Hepatocyte (in vitro differentiated cells): ENCODE measurements at regions not wholly inside any gene's neighbourhood (a gene's known extent, or its start where the extent isn't known, plus 50 kb on each side); places are given as distances from the start of the nearest gene placed in this dataset.

Experiments
- DNase-seq: peaks from one replicate; pipeline ENCODE4 v3.0.0-alpha.2; 2016; ENCODE audit warnings: low spot score
- H2AFZ ChIP-seq: fragments of 200-600 bp; sonication (generic); 2 replicates; pipeline ENCODE4 v1.6.0; 2016; ENCODE audit warnings: antibody characterized with exemption, mild to moderate bottlenecking
- H3K27ac ChIP-seq: fragments of 200-600 bp; sonication (generic); 2 replicates; pipeline ENCODE4 v1.5.1; 2016; ENCODE audit warnings: mild to moderate bottlenecking
- H3K27me3 ChIP-seq: fragments of 200-600 bp; sonication (generic); 2 replicates; pipeline ENCODE4 v1.6.1; 2016
- H3K36me3 ChIP-seq: fragments of 200-600 bp; sonication (generic); replicated peaks from 2 replicates; pipeline ENCODE4 v1.5.1; 2016; ENCODE audit warnings: low read depth; ENCODE audit not compliant: insufficient read depth
- H3K4me1 ChIP-seq: fragments of 200-600 bp; sonication (generic); 2 replicates; pipeline ENCODE4 v1.5.1; 2016; ENCODE audit warnings: mild to moderate bottlenecking, moderate library complexity; ENCODE audit not compliant: insufficient read depth
- H3K4me2 ChIP-seq: fragments of 200-600 bp; sonication (generic); 2 replicates; pipeline ENCODE4 v1.6.0; 2016
- H3K4me3 ChIP-seq: fragments of 200-600 bp; sonication (generic); 2 replicates; pipeline ENCODE4 v1.5.1; 2016; ENCODE audit warnings: mild to moderate bottlenecking
- H3K79me2 ChIP-seq: fragments of 200-600 bp; sonication (generic); 2 replicates; pipeline ENCODE4 v1.6.0; 2017; ENCODE audit warnings: mild to moderate bottlenecking
- H3K9me2 ChIP-seq: fragments of 200-600 bp; sonication (generic); replicated peaks from 2 replicates; pipeline ENCODE4 v1.6.0; 2017; ENCODE audit warnings: mild to moderate bottlenecking; ENCODE audit not compliant: insufficient read depth
- H3K9me3 ChIP-seq: fragments of 200-600 bp; sonication (generic); 2 replicates; pipeline ENCODE4 v1.5.1; 2016; ENCODE audit warnings: low read depth, mild to moderate bottlenecking
- H4K20me1 ChIP-seq: fragments of 200-600 bp; sonication (generic); 2 replicates; pipeline ENCODE4 v1.6.0; 2016; ENCODE audit warnings: mild to moderate bottlenecking; ENCODE audit not compliant: insufficient read depth, poor library complexity, severe bottlenecking
- CTCF ChIP-seq: fragments of 200-600 bp; sonication (generic); IDR thresholded peaks from 2 replicates; pipeline ENCODE4 v1.5.1; 2016; ENCODE audit warnings: antibody characterized with exemption, mild to moderate bottlenecking; ENCODE audit not compliant: poor library complexity
- EZH2 ChIP-seq: fragments of 200-600 bp; sonication (generic); IDR thresholded peaks from 2 replicates; pipeline ENCODE4 v1.6.1; 2016; ENCODE audit warnings: antibody characterized with exemption, mild to moderate bottlenecking, borderline replicate concordance
- EZH2phosphoT487 ChIP-seq: fragments of 200-600 bp; sonication (generic); IDR thresholded peaks from one replicate; pipeline ENCODE4 v1.6.1; 2018; ENCODE audit warnings: antibody characterized with exemption, mild to moderate bottlenecking, low read depth, moderate library complexity; ENCODE audit not compliant: unreplicated experiment, severe bottlenecking
- WGBS: methylation state at CpG from one replicate; pipeline ENCODE4 v1.1.6; 2016; ENCODE audit warnings: low lambda C conversion rate; ENCODE audit errors: missing lambda C conversion rate; 5-methylcytosine and 5-hydroxymethylcytosine counted together

- 58% methylated on average over 3 of the region's 3 CpGs for WGBS
- no peaks in the 10 kb centered on the region for H3K9me3 ChIP-seq
- H3K79me2 ChIP-seq, result no peaks in the 10 kb centered on the region
- H3K9me2 ChIP-seq, result no peaks in the 10 kb centered on the region
- no peaks in the 10 kb centered on the region for H3K36me3 ChIP-seq
- no peaks in the 10 kb centered on the region for H3K27me3 ChIP-seq
- H3K4me2 ChIP-seq, result no peak overlapping the region
- H3K4me3 ChIP-seq, result no peak overlapping the region
- DNase-seq, result no peak
- no peaks in the 10 kb centered on the region for H3K4me1 ChIP-seq
- no peak overlapping the region for H3K27ac ChIP-seq
- TF ChIP-seq EZH2 (no peak), EZH2phosphoT487 (no peak), CTCF (no peak)
- H4K20me1 ChIP-seq, result no peaks in the 10 kb centered on the region
- H2AFZ ChIP-seq, result no peak overlapping the region
Measured at GRCh38 chr3:13710251-13710650, 161.3 kb downstream of the FBLN2 start.

GRCh38 chr3:13709706-13710105 lies 160.8 kb downstream of the FBLN2 start:
- DNase-seq, result no peak
- no peaks in the 10 kb centered on the region for H4K20me1 ChIP-seq

GRCh38 chr3:13708871-13709595 lies 160.1 kb downstream of the FBLN2 start:
- Histone ChIP-seq H3K9me2 (no peaks in the 10 kb centered on the region), H3K4me1 (no peaks in the 10 kb centered on the region), H2AFZ (no peak overlapping the region), H3K36me3 (no peaks in the 10 kb centered on the region), H3K27ac (no peak overlapping the region), H3K79me2 (no peaks in the 10 kb centered on the region), H3K9me3 (no peaks in the 10 kb centered on the region), H3K4me2 (no peak overlapping the region), H3K27me3 (no peaks in the 10 kb centered on the region), H4K20me1 (no peaks in the 10 kb centered on the region), H3K4me3 (no peak overlapping the region)
- 75% methylated on average over 6 of the region's 6 CpGs for WGBS
- TF ChIP-seq EZH2phosphoT487 (no peak), EZH2 (no peak)
- DNase-seq, result no peak

More at GRCh38 chr3:13709706-13710105, 160.8 kb downstream of the FBLN2 start:
- no peak overlapping the region for H3K4me2 ChIP-seq
- TF ChIP-seq EZH2 (no peak), EZH2phosphoT487 (no peak), CTCF (no peak)
- 94% methylated on average over 1 of the region's 1 CpG for WGBS
- H2AFZ ChIP-seq, result no peak overlapping the region
- no peaks in the 10 kb centered on the region for H3K36me3 ChIP-seq
- H3K79me2 ChIP-seq, result no peaks in the 10 kb centered on the region
- no peaks in the 10 kb centered on the region for H3K9me2 ChIP-seq
- H3K9me3 ChIP-seq, result no peaks in the 10 kb centered on the region
- no peaks in the 10 kb centered on the region for H3K27me3 ChIP-seq
- H3K27ac ChIP-seq, result no peak overlapping the region
- no peak overlapping the region for H3K4me3 ChIP-seq
- H3K4me1 ChIP-seq, result no peaks in the 10 kb centered on the region

- H2AFZ ChIP-seq, result no peak overlapping the region
- no peaks in the 10 kb centered on the region for H3K9me3 ChIP-seq
- H3K27me3 ChIP-seq, result no peaks in the 10 kb centered on the region
- H3K4me2 ChIP-seq, result no peak overlapping the region
- 76% methylated on average over 7 of the region's 7 CpGs for whole genome bisulfite sequencing
- no peak overlapping the region for H3K4me3 ChIP-seq
- H4K20me1 ChIP-seq, result no peaks in the 10 kb centered on the region
- H3K9me2 ChIP-seq, result no peaks in the 10 kb centered on the region
- H3K79me2 ChIP-seq, result no peaks in the 10 kb centered on the region
- no peaks in the 10 kb centered on the region for H3K36me3 ChIP-seq
- H3K27ac ChIP-seq, result no peak overlapping the region
- H3K4me1 ChIP-seq, result no peaks in the 10 kb centered on the region
- DNase-seq, result no peak
- TF ChIP-seq EZH2 (no peak), CTCF (no peak), EZH2phosphoT487 (no peak)
Measured at GRCh38 chr3:13708301-13708700, 159.4 kb downstream of the FBLN2 start.
